HepG2 (cell line): ENCODE measurements at regions not wholly inside any gene's neighbourhood (a gene's known extent, or its start where the extent isn't known, plus 50 kb on each side); places are given as distances from the start of the nearest gene placed in this dataset.

Source experiments
- ATAC-seq: fragments of 200-7000 bp; cut with Tn5 transposase; 3 replicates; pipeline ENCODE4 v1.9.1; 2020; ENCODE audit warnings: mild to moderate bottlenecking, moderate library complexity
- BruUV-seq: library from RNA; stranded (reverse); fragments of 400-500 nt; replicated peaks from 2 replicates; lab custom pipeline; 2021; lab: Mats Ljungman, UMichigan
- CTCF ChIA-PET: fragments of 300-600 bp; formaldehyde crosslinking; extraction: SDS; loops from one replicate; lab custom pipeline; 2021; ENCODE audit warnings: low total read pairs, inconsistent platforms, low intra/inter-chr PET ratio; lab: Yijun Ruan, JAX
- POLR2A ChIA-PET: fragments of 350-600 bp; sonication (Branson Sonifier 250); formaldehyde crosslinking; loops from one replicate; lab custom pipeline; 2020; ENCODE audit warnings: antibody characterized with exemption, inconsistent platforms; lab: Yijun Ruan, JAX
- DNase-seq: peaks from one replicate; pipeline ENCODE4 v3.0.0-alpha.2; 2015; ENCODE audit warnings: low spot score
- FAIRE-seq: peaks from 3 replicates; lab custom pipeline; 2011; peaks lifted over from hg19 to GRCh38; lab: Jason Lieb, UNC
- H2AFZ ChIP-seq: one replicate; pipeline ENCODE4 v1.6.1; 2011; ENCODE audit warnings: low read length, inconsistent platforms
- H3K27ac ChIP-seq: fragments of 300-600 bp; 3 replicates; pipeline ENCODE4 v1.8.0; 2011; ENCODE audit warnings: mixed run types, mild to moderate bottlenecking, mixed read lengths, low read length, inconsistent platforms; ENCODE audit not compliant: insufficient read depth; ENCODE audit errors: extremely low read length
- H3K27me3 ChIP-seq, 2 experiments: fragments of 200-600 bp in 1 of 2; 2 replicates in 1 of 2; 3 replicates in 1 of 2; pipeline versions ENCODE4 v1.6.0 to v1.8.0; 2011; ENCODE audit warnings: low read length in 2 of 2, mild to moderate bottlenecking in 2 of 2, moderate library complexity in 2 of 2, inconsistent platforms in 1 of 2; ENCODE audit not compliant: insufficient read depth in 2 of 2, control insufficient read depth in 1 of 2
- H3K36me3 ChIP-seq, 2 experiments: fragments of 200-600 bp in 1 of 2; replicated peaks in 1 of 2; 2 replicates in 1 of 2; 3 replicates in 1 of 2; pipeline versions ENCODE4 v1.5.1 to v1.8.0; 2011; ENCODE audit warnings: low read length in 2 of 2, inconsistent platforms in 1 of 2; ENCODE audit not compliant: insufficient read depth in 2 of 2, control insufficient read depth in 1 of 2
- H3K4me1 ChIP-seq: 2 replicates; pipeline ENCODE4 v1.5.1; 2012; ENCODE audit warnings: low read length, inconsistent platforms; ENCODE audit not compliant: insufficient read depth
- H3K4me2 ChIP-seq: 2 replicates; pipeline ENCODE4 v1.6.0; 2011; ENCODE audit warnings: low read depth, low read length, inconsistent platforms
- H3K4me3 ChIP-seq, 3 experiments: fragments of 200-600 bp in 1 of 3; sonication (generic), shearing (Covaris generic) in 1 of 3; replicated peaks in 1 of 3; 2 replicates each; pipeline ENCODE4 v1.5.1; 2011 to 2016; ENCODE audit warnings: low read length in 3 of 3, inconsistent platforms in 2 of 3, low read depth in 2 of 3, mild to moderate bottlenecking in 2 of 3, control low read depth in 1 of 3, mixed read lengths in 1 of 3; ENCODE audit not compliant: insufficient read depth in 1 of 3
- H3K79me2 ChIP-seq: one replicate; pipeline ENCODE4 v1.6.1; 2011; ENCODE audit warnings: low read length, inconsistent platforms; ENCODE audit not compliant: insufficient read depth
- H3K9ac ChIP-seq: 2 replicates; pipeline ENCODE4 v1.6.0; 2011; ENCODE audit warnings: mild to moderate bottlenecking, low read depth, low read length, inconsistent platforms; ENCODE audit not compliant: insufficient read depth
- H3K9me3 ChIP-seq: 2 replicates; pipeline ENCODE4 v1.5.1; 2012; ENCODE audit warnings: mild to moderate bottlenecking, low read length
- H4K20me1 ChIP-seq: 2 replicates; pipeline ENCODE4 v1.6.0; 2011; ENCODE audit warnings: inconsistent platforms, mild to moderate bottlenecking, low read length, moderate library complexity; ENCODE audit not compliant: insufficient read depth
- EHMT2 ChIP-seq: fragments of 200-600 bp; sonication (generic); IDR thresholded peaks from 2 replicates; pipeline ENCODE4 v1.7.0; 2017; ENCODE audit warnings: antibody characterized with exemption, low read depth, low read length, borderline replicate concordance
- ELF4 ChIP-seq: sonication (generic); formaldehyde crosslinking; IDR thresholded peaks from 2 replicates; pipeline ENCODE4 v1.5.0; 2020; ENCODE audit warnings: missing genetic modification reagents, mild to moderate bottlenecking, moderate library complexity, borderline replicate concordance
- HNRNPLL ChIP-seq: fragments of 200-400 bp; formaldehyde crosslinking; IDR thresholded peaks from 2 replicates; pipeline ENCODE4 v1.6.1; 2017; ENCODE audit warnings: mild to moderate bottlenecking, low read depth, low read length; ENCODE audit not compliant: poor library complexity, severe bottlenecking
- IKZF4 ChIP-seq: sonication (generic); formaldehyde crosslinking; IDR thresholded peaks from 2 replicates; pipeline ENCODE4 v1.5.1; 2020; ENCODE audit warnings: borderline replicate concordance, mild to moderate bottlenecking, low read depth, missing genetic modification reagents; ENCODE audit errors: not compliant biosample characterization
- KAT2B ChIP-seq: fragments of 150-350 bp; IDR thresholded peaks from 2 replicates; pipeline ENCODE4 v1.6.1; 2014; ENCODE audit warnings: low read depth, low read length, borderline replicate concordance
- MEIS2 ChIP-seq: sonication (generic); formaldehyde crosslinking; IDR thresholded peaks from 2 replicates; pipeline ENCODE4 v1.9.0; 2021; ENCODE audit warnings: mild to moderate bottlenecking, missing genetic modification reagents
- XRCC5 ChIP-seq: fragments of 200-400 bp; formaldehyde crosslinking; optimal IDR thresholded peaks from 2 replicates; pipeline ENCODE3; 2017; ENCODE audit warnings: mild to moderate bottlenecking, low read length
- ZNF253 ChIP-seq: sonication (generic); formaldehyde crosslinking; IDR thresholded peaks from 2 replicates; pipeline ENCODE4 v1.8.0; 2022; ENCODE audit warnings: mild to moderate bottlenecking, missing genetic modification reagents, borderline replicate concordance
- ZNF556 ChIP-seq: sonication (generic); formaldehyde crosslinking; IDR thresholded peaks from 2 replicates; pipeline ENCODE4 v1.4.0; 2020; ENCODE audit warnings: mild to moderate bottlenecking, missing genetic modification reagents, borderline replicate concordance
- ZNF713 ChIP-seq: sonication (generic); formaldehyde crosslinking; IDR thresholded peaks from 2 replicates; pipeline ENCODE4 v1.4.0; 2020; ENCODE audit warnings: mild to moderate bottlenecking, missing genetic modification reagents
- WGBS: methylation state at CpG from one replicate; pipeline ENCODE4 v1.1.6; 2017; ENCODE audit warnings: low lambda C conversion rate; 5-methylcytosine and 5-hydroxymethylcytosine counted together
- in situ Hi-C: cut with HindIII; loops from 2 replicates; pipeline ENCODE4 v1.10.0; 2017; ENCODE audit warnings: low pct_unique_long_range_greater_than_20kb; ENCODE audit not compliant: extremely low pct_ligation_motif_present
- intact Hi-C: fragments of 100-400 bp; cut with micrococcal nuclease; formaldehyde crosslinking; loops from one replicate; pipeline ENCODE4 v1.10.0; 2022; ENCODE audit not compliant: unreplicated experiment
- TF ChIP-seq, protein P1 (sequence below): sonication (generic); formaldehyde crosslinking; IDR thresholded peaks from 2 replicates; pipeline ENCODE4 v1.9.0; 2022; ENCODE audit warnings: low read depth, missing genetic modification reagents
- TF ChIP-seq, protein P2 (sequence below): sonication (generic); formaldehyde crosslinking; IDR thresholded peaks from 2 replicates; pipeline ENCODE4 v1.5.0; 2020; ENCODE audit warnings: missing genetic modification reagents
- TF ChIP-seq, protein P3 (sequence below): sonication (generic); formaldehyde crosslinking; IDR thresholded peaks from 2 replicates; pipeline ENCODE4 v1.5.1; 2020; ENCODE audit warnings: mild to moderate bottlenecking, missing genetic modification reagents, borderline replicate concordance
- TF ChIP-seq, protein P4 (sequence below): sonication (generic); formaldehyde crosslinking; IDR thresholded peaks from 2 replicates; pipeline ENCODE4 v1.4.0; 2020; ENCODE audit warnings: mild to moderate bottlenecking, missing genetic modification reagents
- TF ChIP-seq, protein P5 (sequence below): IDR thresholded peaks from 2 replicates; pipeline ENCODE4 v1.6.1; 2018; ENCODE audit warnings: missing genetic modification reagents, mild to moderate bottlenecking, missing compliant biosample characterization
- TF ChIP-seq, protein P6 (sequence below): sonication (generic); formaldehyde crosslinking; IDR thresholded peaks from 2 replicates; pipeline ENCODE4 v1.4.0; 2020; ENCODE audit warnings: low read depth, mild to moderate bottlenecking, missing genetic modification reagents

DNA sequence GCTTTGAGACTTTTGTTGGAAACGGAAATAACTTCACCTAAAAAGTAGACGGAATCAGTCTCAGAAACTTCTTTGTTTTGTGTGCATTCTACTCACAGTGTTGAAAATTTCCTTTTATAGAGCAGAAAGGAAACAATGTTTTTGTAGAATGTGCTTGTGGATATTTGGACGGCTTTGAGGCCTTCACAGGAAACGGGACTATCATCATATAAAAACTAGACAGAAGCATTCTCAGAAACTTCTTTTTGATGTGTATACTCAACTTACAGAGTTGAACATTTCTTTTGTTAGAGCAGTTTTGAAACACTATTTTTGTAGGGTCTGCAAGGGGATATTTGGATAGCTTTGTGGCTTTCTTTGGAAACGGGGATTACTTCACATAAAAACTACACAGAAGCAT lies 627.5 kb upstream of the ZNF337 start:
- H3K9me3 ChIP-seq: no peaks in the 10 kb centered on the region
- WGBS: 32% methylated on average over 5 of the region's 5 CpGs
- H3K9ac ChIP-seq: no peak overlapping the region
- H3K4me1 ChIP-seq: no peaks in the 10 kb centered on the region
- in situ Hi-C loops: no loop called here
- no peaks in the 10 kb centered on the region for H3K79me2 ChIP-seq
- H3K27ac ChIP-seq: no peak overlapping the region
- no peak overlapping the region for H3K4me3 ChIP-seq
- ATAC-seq: no peak
- no peak for FAIRE-seq
- no TSS peak for BruUV-seq
- no peak overlapping the region for H3K4me2 ChIP-seq
- 0 out of 5 replicates have a peak, but pooled peaks cover 0 to 3% of the 10 kb centered on the region in 2 experiments for H3K27me3 ChIP-seq
- no peak for DNase-seq
- ChIA-PET POLR2A (no interaction called here), CTCF (no interaction called here)
- no peaks in the 10 kb centered on the region for H4K20me1 ChIP-seq
- intact Hi-C loops: no loop called here
- no peaks in the 10 kb centered on the region for H3K36me3 ChIP-seq
- H2AFZ ChIP-seq: no peak overlapping the region
- TF ChIP-seq XRCC5 (no peak), KAT2B (no peak), ELF4 (CRISPR knock-in tag) (no peak), ZNF713 (CRISPR knock-in tag) (no peak), IKZF4 (CRISPR knock-in tag) (no peak), HNRNPLL (no peak), MEIS2 (CRISPR knock-in tag) (no peak), EHMT2 (no peak), ZNF556 (CRISPR knock-in tag) (no peak), ZNF253 (no peak)
- TF ChIP-seq, protein P1, sequence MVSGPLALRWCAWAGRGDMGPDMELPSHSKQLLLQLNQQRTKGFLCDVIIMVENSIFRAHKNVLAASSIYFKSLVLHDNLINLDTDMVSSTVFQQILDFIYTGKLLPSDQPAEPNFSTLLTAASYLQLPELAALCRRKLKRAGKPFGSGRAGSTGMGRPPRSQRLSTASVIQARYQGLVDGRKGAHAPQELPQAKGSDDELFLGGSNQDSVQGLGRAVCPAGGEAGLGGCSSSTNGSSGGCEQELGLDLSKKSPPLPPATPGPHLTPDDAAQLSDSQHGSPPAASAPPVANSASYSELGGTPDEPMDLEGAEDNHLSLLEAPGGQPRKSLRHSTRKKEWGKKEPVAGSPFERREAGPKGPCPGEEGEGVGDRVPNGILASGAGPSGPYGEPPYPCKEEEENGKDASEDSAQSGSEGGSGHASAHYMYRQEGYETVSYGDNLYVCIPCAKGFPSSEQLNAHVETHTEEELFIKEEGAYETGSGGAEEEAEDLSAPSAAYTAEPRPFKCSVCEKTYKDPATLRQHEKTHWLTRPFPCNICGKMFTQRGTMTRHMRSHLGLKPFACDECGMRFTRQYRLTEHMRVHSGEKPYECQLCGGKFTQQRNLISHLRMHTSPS (CRISPR knock-in tag): no peak
- TF ChIP-seq, protein P2, sequence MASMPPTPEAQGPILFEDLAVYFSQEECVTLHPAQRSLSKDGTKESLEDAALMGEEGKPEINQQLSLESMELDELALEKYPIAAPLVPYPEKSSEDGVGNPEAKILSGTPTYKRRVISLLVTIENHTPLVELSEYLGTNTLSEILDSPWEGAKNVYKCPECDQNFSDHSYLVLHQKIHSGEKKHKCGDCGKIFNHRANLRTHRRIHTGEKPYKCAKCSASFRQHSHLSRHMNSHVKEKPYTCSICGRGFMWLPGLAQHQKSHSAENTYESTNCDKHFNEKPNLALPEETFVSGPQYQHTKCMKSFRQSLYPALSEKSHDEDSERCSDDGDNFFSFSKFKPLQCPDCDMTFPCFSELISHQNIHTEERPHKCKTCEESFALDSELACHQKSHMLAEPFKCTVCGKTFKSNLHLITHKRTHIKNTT (CRISPR knock-in tag): no peak
- TF ChIP-seq, protein P3, sequence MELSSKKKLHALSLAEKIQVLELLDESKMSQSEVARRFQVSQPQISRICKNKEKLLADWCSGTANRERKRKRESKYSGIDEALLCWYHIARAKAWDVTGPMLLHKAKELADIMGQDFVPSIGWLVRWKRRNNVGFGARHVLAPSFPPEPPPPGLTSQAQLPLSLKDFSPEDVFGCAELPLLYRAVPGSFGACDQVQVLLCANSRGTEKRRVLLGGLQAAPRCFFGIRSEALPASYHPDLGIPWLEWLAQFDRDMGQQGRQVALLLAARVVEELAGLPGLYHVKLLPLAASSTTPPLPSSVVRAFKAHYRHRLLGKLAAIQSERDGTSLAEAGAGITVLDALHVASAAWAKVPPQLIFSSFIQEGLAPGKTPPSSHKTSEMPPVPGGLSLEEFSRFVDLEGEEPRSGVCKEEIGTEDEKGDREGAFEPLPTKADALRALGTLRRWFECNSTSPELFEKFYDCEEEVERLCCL: no peak
- TF ChIP-seq, protein P4, sequence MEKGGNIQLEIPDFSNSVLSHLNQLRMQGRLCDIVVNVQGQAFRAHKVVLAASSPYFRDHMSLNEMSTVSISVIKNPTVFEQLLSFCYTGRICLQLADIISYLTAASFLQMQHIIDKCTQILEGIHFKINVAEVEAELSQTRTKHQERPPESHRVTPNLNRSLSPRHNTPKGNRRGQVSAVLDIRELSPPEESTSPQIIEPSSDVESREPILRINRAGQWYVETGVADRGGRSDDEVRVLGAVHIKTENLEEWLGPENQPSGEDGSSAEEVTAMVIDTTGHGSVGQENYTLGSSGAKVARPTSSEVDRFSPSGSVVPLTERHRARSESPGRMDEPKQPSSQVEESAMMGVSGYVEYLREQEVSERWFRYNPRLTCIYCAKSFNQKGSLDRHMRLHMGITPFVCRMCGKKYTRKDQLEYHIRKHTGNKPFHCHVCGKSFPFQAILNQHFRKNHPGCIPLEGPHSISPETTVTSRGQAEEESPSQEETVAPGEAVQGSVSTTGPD (CRISPR knock-in tag): no peak
- TF ChIP-seq, protein P5, sequence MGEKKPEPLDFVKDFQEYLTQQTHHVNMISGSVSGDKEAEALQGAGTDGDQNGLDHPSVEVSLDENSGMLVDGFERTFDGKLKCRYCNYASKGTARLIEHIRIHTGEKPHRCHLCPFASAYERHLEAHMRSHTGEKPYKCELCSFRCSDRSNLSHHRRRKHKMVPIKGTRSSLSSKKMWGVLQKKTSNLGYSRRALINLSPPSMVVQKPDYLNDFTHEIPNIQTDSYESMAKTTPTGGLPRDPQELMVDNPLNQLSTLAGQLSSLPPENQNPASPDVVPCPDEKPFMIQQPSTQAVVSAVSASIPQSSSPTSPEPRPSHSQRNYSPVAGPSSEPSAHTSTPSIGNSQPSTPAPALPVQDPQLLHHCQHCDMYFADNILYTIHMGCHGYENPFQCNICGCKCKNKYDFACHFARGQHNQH (CRISPR knock-in tag): no peak
- TF ChIP-seq, protein P6, sequence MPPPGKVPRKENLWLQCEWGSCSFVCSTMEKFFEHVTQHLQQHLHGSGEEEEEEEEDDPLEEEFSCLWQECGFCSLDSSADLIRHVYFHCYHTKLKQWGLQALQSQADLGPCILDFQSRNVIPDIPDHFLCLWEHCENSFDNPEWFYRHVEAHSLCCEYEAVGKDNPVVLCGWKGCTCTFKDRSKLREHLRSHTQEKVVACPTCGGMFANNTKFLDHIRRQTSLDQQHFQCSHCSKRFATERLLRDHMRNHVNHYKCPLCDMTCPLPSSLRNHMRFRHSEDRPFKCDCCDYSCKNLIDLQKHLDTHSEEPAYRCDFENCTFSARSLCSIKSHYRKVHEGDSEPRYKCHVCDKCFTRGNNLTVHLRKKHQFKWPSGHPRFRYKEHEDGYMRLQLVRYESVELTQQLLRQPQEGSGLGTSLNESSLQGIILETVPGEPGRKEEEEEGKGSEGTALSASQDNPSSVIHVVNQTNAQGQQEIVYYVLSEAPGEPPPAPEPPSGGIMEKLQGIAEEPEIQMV (CRISPR knock-in tag): no peak
